Stomach (tissue), 4 donors: ENCODE measurements at regions not wholly inside any gene's neighbourhood (a gene's known extent, or its start where the extent isn't known, plus 50 kb on each side); places are given as distances from the start of the nearest gene placed in this dataset.

Experiments
- CTCF ChIP-seq, 7 experiments: fragments of 450-650 bp in 4 of 7; fragments of 200-600 bp in 3 of 7; sonication (generic) in 3 of 7; IDR thresholded peaks; one replicate each; pipeline ENCODE4 v1.5.1; 2016 to 2019; ENCODE audit warnings: antibody characterized with exemption in 7 of 7, control low read depth in 2 of 7, mild to moderate bottlenecking in 1 of 7
- POLR2A ChIP-seq, 4 donors: fragments of 450-650 bp; IDR thresholded peaks; one replicate each; pipeline ENCODE4 v1.6.1; 2016; ENCODE audit warnings: antibody characterized with exemption in 4 of 4, control low read depth in 2 of 4, mild to moderate bottlenecking in 1 of 4, moderate library complexity in 1 of 4
- POLR2AphosphoS5 ChIP-seq, 3 donors: sonication (generic); formaldehyde crosslinking; IDR thresholded peaks; one replicate each; pipeline ENCODE4 v1.6.1; 2016; ENCODE audit warnings: antibody characterized with exemption in 3 of 3

GRCh38 chr6:85383042-85383441 is 66.8 kb upstream of the NT5E start:
- no peak for TF ChIP-seq POLR2A (IDR thresholded peaks at IDR 0.05)
- TF ChIP-seq CTCF (IDR thresholded peaks at IDR 0.05) = no peak
- TF ChIP-seq POLR2AphosphoS5 (IDR thresholded peaks at IDR 0.05) = no peak
